ENCODE measurements at regions not wholly inside any gene's neighbourhood (a gene's known extent, or its start where the extent isn't known, plus 50 kb on each side); places are given as distances from the start of the nearest gene placed in this dataset.
"Not testable (repeated sequence)": the region's sequence is repeated elsewhere in the genome, so short reads cannot be mapped to it uniquely, and the experiment has no call there.

DNA sequence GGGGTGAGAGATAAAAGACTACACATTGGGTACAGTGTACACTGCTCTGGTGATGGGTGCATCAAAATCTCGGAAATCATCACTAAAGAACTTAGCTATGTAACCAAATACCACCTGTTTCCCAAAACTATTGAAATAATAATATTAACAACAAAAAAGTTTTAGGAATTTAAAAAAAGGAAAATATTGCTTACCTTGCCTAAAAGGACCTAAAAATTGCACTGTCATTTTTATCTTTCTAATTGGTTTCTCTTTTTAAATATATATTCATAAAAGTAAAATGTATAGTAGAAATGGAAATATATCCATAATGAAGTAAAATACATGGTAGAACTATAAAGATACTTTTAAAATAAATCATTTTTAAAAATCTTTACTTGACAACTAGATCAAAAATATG, 719.3 kb upstream of the RGS18 start:
- DNase-seq (ENCODE audit: low read depth, low spot score): no peak
- H3K4me1 ChIP-seq (ENCODE audit: insufficient read depth, insufficient read length): no peaks in the 10 kb centered on the region
- no peak overlapping the region for H3K4me3 ChIP-seq (ENCODE audit: insufficient read length, low read depth)
- TF ChIP-seq SUZ12 (IDR thresholded peaks at IDR 0.05; ENCODE audit: extremely low read depth, insufficient read depth, insufficient read length): no peak
- TF ChIP-seq YY1 (IDR thresholded peaks at IDR 0.05; ENCODE audit: insufficient read depth, insufficient read length): no peak
- TF ChIP-seq ZNF274 (IDR thresholded peaks at IDR 0.05; ENCODE audit: low read depth, low read length): no peak
- no peaks in the 10 kb centered on the region for H3K9me3 ChIP-seq (ENCODE audit: insufficient read depth, low read length)
- no peak overlapping the region for H3K9ac ChIP-seq (ENCODE audit: insufficient read length, low read depth)
- no peaks in the 10 kb centered on the region for H3K36me3 ChIP-seq (ENCODE audit: insufficient read depth, insufficient read length, low read length)
- no peaks in the 10 kb centered on the region for H3K27me3 ChIP-seq (ENCODE audit: insufficient read depth, insufficient read length)

DNA sequence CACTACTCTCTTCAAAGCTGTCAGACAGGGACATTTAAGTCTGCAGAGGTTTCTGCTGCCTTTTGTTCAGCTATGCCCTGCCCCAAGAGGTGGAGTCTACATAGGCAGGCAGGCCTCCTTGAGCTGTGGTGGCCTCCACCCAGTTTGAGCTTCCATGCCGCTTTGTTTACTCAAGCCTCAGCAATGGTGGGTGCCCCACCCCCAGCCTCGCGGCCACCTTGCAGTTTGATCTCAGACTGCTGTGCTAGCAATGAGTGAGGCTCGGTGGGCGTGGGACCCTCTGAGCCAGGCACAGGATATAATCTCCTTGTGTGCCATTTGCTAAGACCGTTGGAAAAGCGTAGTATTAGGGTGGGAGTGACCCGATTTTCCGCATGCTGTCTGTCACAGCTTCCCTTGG, 710.0 kb upstream of the RGS18 start:
- not testable (repeated sequence) for DNase-seq (ENCODE audit: low read depth, low spot score); H3K27me3 ChIP-seq (ENCODE audit: insufficient read depth, insufficient read length); H3K9ac ChIP-seq (ENCODE audit: insufficient read length, low read depth); H3K36me3 ChIP-seq (ENCODE audit: insufficient read depth, insufficient read length, low read length); H3K4me1 ChIP-seq (ENCODE audit: insufficient read depth, insufficient read length); H3K4me3 ChIP-seq (ENCODE audit: insufficient read length, low read depth); H3K9me3 ChIP-seq (ENCODE audit: insufficient read depth, low read length)

DNA sequence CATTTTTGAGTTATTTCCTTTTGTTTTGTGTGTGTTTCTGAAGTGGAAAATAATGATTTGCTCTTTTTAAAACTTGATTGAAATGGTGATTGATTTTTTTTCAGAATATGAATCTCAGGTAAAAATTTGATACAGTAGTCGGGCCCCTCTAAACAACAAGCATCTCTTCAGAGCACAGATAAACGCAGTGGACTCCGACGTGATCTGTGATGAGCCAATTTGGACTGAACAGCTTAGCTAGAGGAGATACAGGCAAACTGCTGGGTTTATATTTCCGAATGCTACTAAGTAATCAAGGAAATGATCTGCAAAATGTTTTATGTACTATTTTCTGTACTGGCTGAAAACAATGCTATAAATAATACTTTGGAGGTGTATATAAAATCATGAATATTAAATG, 705.7 kb upstream of the RGS18 start:
- H3K4me3 ChIP-seq (ENCODE audit: insufficient read length, low read depth): no peak overlapping the region
- peaks cover 10% of the 10 kb centered on the region; the same call in 1 of the 2 replicates for H3K9me3 ChIP-seq (ENCODE audit: insufficient read depth, low read length)
- DNase-seq (ENCODE audit: low read depth, low spot score): no peak
- H3K4me1 ChIP-seq (ENCODE audit: insufficient read depth, insufficient read length): no peaks in the 10 kb centered on the region
- H3K9ac ChIP-seq (ENCODE audit: insufficient read length, low read depth): no peak overlapping the region
- no peaks in the 10 kb centered on the region for H3K27me3 ChIP-seq (ENCODE audit: insufficient read depth, insufficient read length)
- TF ChIP-seq ZNF274 (IDR thresholded peaks at IDR 0.05; ENCODE audit: low read depth, low read length) (no peak), YY1 (IDR thresholded peaks at IDR 0.05; ENCODE audit: insufficient read depth, insufficient read length) (no peak), SUZ12 (IDR thresholded peaks at IDR 0.05; ENCODE audit: extremely low read depth, insufficient read depth, insufficient read length) (no peak)
- no peaks in the 10 kb centered on the region for H3K36me3 ChIP-seq (ENCODE audit: insufficient read depth, insufficient read length, low read length)

DNA sequence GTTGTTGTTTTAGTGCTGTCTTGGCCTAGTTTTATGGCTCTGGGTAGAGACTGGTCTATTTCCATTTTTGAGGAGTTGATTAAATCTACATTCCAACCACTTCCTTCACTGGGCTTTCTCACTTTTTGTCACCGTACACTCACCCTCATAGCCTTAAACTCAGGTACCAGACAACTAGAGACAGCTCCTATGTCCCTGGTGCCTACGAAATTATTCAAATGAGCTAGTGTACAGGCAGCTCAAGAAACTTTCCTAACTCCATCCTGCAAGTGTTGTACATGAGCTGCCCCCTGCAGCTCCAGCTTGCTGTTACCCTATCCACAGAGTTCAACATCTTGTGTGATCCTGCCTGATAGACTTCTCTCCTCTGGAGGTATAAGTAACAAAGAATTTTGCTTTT, 704.8 kb upstream of the RGS18 start:
- Histone ChIP-seq H3K36me3 (ENCODE audit: insufficient read depth, insufficient read length, low read length) (no peaks in the 10 kb centered on the region), H3K9me3 (ENCODE audit: insufficient read depth, low read length) (peaks cover 2% of the 10 kb centered on the region; the same call in 1 of the 2 replicates), H3K9ac (ENCODE audit: insufficient read length, low read depth) (no peak overlapping the region), H3K27me3 (ENCODE audit: insufficient read depth, insufficient read length) (no peaks in the 10 kb centered on the region), H3K4me3 (ENCODE audit: insufficient read length, low read depth) (no peak overlapping the region), H3K4me1 (ENCODE audit: insufficient read depth, insufficient read length) (no peaks in the 10 kb centered on the region)
- TF ChIP-seq SUZ12 (IDR thresholded peaks at IDR 0.05; ENCODE audit: extremely low read depth, insufficient read depth, insufficient read length) (no peak), ZNF274 (IDR thresholded peaks at IDR 0.05; ENCODE audit: low read depth, low read length) (no peak), YY1 (IDR thresholded peaks at IDR 0.05; ENCODE audit: insufficient read depth, insufficient read length) (no peak)
- DNase-seq (ENCODE audit: low read depth, low spot score): no peak

DNA sequence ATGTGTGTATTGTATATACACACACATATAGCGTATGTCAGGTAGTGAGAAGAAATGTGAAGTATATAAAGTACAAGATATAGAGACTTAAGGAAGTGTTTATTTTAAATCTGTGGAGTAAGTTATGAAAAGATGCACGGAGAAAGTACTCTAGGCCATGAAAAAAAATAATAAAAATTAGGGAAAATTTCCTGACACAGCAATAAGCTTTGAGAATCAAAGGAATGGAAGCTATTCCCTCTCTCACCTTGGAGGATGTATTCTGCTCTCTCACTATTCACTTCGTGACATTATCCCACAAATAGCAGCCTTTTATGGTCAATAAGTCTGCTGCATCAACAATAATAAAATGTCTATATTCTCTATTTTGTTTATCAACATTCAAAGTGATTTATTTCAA, 700.4 kb upstream of the RGS18 start:
- Histone ChIP-seq H3K9ac (ENCODE audit: insufficient read length, low read depth) (no peak overlapping the region), H3K36me3 (ENCODE audit: insufficient read depth, insufficient read length, low read length) (no peaks in the 10 kb centered on the region)
- TF ChIP-seq ZNF274 (IDR thresholded peaks at IDR 0.05; ENCODE audit: low read depth, low read length): no peak
- TF ChIP-seq YY1 (IDR thresholded peaks at IDR 0.05; ENCODE audit: insufficient read depth, insufficient read length): no peak
- no peak for TF ChIP-seq SUZ12 (IDR thresholded peaks at IDR 0.05; ENCODE audit: extremely low read depth, insufficient read depth, insufficient read length)

DNA sequence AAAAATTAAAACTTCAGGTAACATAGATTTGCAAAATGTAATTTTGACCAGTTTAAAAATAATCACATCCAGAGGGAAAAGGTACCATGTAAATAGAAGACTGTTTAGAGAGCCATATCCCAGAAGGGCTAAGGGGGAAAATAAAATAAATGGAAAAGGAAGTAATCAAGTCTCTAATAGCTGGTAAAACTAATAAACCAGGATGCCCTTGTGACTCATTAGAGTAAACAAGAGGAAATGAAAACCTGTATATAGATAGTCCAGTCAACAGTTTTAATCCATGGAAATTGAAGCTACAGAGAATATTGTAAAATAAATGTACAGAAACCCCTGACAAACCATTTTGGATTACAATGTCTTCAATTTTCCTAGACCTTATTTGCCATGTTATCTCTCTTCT, 698.0 kb upstream of the RGS18 start:
- H3K4me3 ChIP-seq (ENCODE audit: insufficient read length, low read depth): no peak overlapping the region
- DNase-seq (ENCODE audit: low read depth, low spot score): no peak
- H3K4me1 ChIP-seq (ENCODE audit: insufficient read depth, insufficient read length): no peaks in the 10 kb centered on the region
- H3K9me3 ChIP-seq (ENCODE audit: insufficient read depth, low read length): no peaks in the 10 kb centered on the region
- H3K27me3 ChIP-seq (ENCODE audit: insufficient read depth, insufficient read length): no peaks in the 10 kb centered on the region
- no peaks in the 10 kb centered on the region for H3K36me3 ChIP-seq (ENCODE audit: insufficient read depth, insufficient read length, low read length)
- H3K9ac ChIP-seq (ENCODE audit: insufficient read length, low read depth): no peak overlapping the region
- no peak for TF ChIP-seq SUZ12 (IDR thresholded peaks at IDR 0.05; ENCODE audit: extremely low read depth, insufficient read depth, insufficient read length)
- TF ChIP-seq YY1 (IDR thresholded peaks at IDR 0.05; ENCODE audit: insufficient read depth, insufficient read length): no peak
- TF ChIP-seq ZNF274 (IDR thresholded peaks at IDR 0.05; ENCODE audit: low read depth, low read length): no peak

More for the DNA sequence above, 700.4 kb upstream of the RGS18 start:
- Histone ChIP-seq H3K4me1 (ENCODE audit: insufficient read depth, insufficient read length) (no peaks in the 10 kb centered on the region), H3K4me3 (ENCODE audit: insufficient read length, low read depth) (no peak overlapping the region), H3K27me3 (ENCODE audit: insufficient read depth, insufficient read length) (no peaks in the 10 kb centered on the region), H3K9me3 (ENCODE audit: insufficient read depth, low read length) (no peaks in the 10 kb centered on the region)
- no peak for DNase-seq (ENCODE audit: low read depth, low spot score)

DNA sequence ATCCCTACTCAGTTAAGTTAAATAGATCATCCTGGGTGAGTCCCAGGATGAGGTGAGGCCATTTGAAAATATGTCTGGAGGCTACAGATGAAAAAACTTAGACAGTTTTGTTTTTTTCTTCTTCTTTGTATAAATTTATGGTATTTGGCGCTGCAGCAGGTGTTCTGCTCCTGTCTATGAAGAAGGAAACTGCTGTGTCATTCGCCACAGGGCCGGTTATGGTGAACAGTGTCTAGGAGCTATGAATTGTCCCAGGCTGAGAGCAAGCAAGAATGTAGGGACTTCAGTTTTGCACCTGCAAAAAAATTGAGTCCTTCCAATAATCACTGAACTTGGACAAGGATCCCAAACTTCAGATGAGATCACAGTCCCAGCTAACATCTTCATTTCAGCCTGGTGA, 674.3 kb upstream of the RGS18 start:
- no peaks in the 10 kb centered on the region for H3K4me1 ChIP-seq (ENCODE audit: insufficient read depth, insufficient read length)
- H3K9ac ChIP-seq (ENCODE audit: insufficient read length, low read depth): no peak overlapping the region
- TF ChIP-seq ZNF274 (IDR thresholded peaks at IDR 0.05; ENCODE audit: low read depth, low read length) (no peak), SUZ12 (IDR thresholded peaks at IDR 0.05; ENCODE audit: extremely low read depth, insufficient read depth, insufficient read length) (no peak), YY1 (IDR thresholded peaks at IDR 0.05; ENCODE audit: insufficient read depth, insufficient read length) (no peak)
- H3K27me3 ChIP-seq (ENCODE audit: insufficient read depth, insufficient read length): no peaks in the 10 kb centered on the region
- H3K9me3 ChIP-seq (ENCODE audit: insufficient read depth, low read length): no peaks in the 10 kb centered on the region
- H3K36me3 ChIP-seq (ENCODE audit: insufficient read depth, insufficient read length, low read length): no peaks in the 10 kb centered on the region
- no peak overlapping the region for H3K4me3 ChIP-seq (ENCODE audit: insufficient read length, low read depth)
- DNase-seq (ENCODE audit: low read depth, low spot score): no peak

DNA sequence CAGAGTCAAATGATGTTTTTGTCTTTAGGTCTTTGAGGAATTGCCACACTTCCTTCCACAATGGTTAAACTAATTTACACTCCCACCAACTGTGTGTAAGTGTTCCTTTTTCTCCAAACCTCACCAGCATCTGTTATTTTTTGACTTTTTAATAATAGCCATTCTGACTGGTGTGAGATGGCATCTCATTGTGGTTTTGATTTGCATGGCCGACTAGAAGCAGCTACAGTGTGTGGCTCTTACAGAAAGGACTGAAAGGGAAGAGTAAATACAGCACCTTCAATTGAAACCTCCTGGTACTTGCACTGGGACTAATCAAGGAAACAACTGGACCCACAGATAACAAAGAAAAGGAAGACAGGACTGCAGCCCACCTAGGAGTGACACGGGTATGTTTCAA, 668.0 kb upstream of the RGS18 start:
- H3K4me1 ChIP-seq (ENCODE audit: insufficient read depth, insufficient read length): no peaks in the 10 kb centered on the region
- no peak overlapping the region for H3K4me3 ChIP-seq (ENCODE audit: insufficient read length, low read depth)
- H3K27me3 ChIP-seq (ENCODE audit: insufficient read depth, insufficient read length): no peaks in the 10 kb centered on the region
- no peak for TF ChIP-seq ZNF274 (IDR thresholded peaks at IDR 0.05; ENCODE audit: low read depth, low read length)
- TF ChIP-seq YY1 (IDR thresholded peaks at IDR 0.05; ENCODE audit: insufficient read depth, insufficient read length): no peak
- no peak for TF ChIP-seq SUZ12 (IDR thresholded peaks at IDR 0.05; ENCODE audit: extremely low read depth, insufficient read depth, insufficient read length)
- H3K9me3 ChIP-seq (ENCODE audit: insufficient read depth, low read length): no peaks in the 10 kb centered on the region
- no peak for DNase-seq (ENCODE audit: low read depth, low spot score)
- no peaks in the 10 kb centered on the region for H3K36me3 ChIP-seq (ENCODE audit: insufficient read depth, insufficient read length, low read length)
- no peak overlapping the region for H3K9ac ChIP-seq (ENCODE audit: insufficient read length, low read depth)

All from NT2/D1 (cell line).